Dermis microvascular lymphatic vessel endothelial cell (primary cell): ENCODE measurements at regions not wholly inside any gene's neighbourhood (a gene's known extent, or its start where the extent isn't known, plus 50 kb on each side); places are given as distances from the start of the nearest gene placed in this dataset.

Experiments
- DNase-seq, 2 donors: peaks; one replicate each; pipeline versions ENCODE4 v3.0.0 to v3.0.0-alpha.2; 2010; ENCODE audit warnings: low read depth in 2 of 2

- DNase-seq = no peak
Observed at GRCh38 chr5:158126442-158127405, 267.8 kb upstream of the CLINT1 start.

- DNase-seq = no peak
Observed at GRCh38 chr5:158124606-158125316, 265.8 kb upstream of the CLINT1 start.

GRCh38 chr5:158123595-158123994 is 264.6 kb upstream of the CLINT1 start:
- DNase-seq = no peak

- no peak for DNase-seq
Observed at GRCh38 chr5:158121678-158122077, 262.7 kb upstream of the CLINT1 start.

- DNase-seq = no peak
Observed at GRCh38 chr5:158120760-158121159, 261.8 kb upstream of the CLINT1 start.

DNA sequence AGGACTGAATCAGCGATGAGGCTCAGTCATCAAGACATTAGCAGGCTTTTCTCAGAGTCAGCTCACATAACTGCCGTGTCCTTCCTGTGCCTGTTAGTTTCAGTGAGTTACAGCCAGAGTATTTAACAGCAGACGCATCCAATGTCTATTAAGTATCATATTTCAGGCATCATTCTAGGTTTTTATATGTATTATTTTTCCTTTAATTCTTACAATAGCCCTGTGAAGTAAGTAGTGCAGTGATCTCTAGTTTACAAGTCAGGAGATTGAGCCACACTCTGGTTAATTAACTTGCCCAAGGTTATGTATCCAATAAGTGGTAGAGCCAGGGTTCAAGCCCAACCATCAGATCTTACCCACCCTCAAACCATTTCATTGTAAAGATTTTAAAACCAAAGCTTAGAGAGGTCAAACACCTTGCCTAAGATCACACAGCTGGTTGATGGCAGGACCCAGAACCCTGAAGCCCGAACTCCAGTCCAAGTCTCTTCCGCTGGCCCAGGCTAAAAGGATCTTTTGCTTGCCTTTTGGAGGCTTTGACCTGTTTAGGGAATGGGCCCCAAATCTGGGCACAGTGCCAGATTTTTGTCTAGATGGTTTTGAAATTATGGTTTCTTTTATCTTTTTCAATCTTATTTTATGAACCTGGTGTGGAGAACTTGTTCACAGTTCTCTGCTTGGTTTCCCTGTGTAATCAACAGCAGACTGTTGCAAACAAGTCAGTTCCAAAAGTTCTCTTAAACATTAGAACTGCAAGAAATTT is 261.2 kb upstream of the CLINT1 start:
- peak in 1 of 2 donors; percentile 89 for DNase-seq

GRCh38 chr5:158117467-158118160 is 258.7 kb upstream of the CLINT1 start:
- DNase-seq = no peak

GRCh38 chr5:158116965-158117364 is 258.0 kb upstream of the CLINT1 start:
- DNase-seq = no peak

DNA sequence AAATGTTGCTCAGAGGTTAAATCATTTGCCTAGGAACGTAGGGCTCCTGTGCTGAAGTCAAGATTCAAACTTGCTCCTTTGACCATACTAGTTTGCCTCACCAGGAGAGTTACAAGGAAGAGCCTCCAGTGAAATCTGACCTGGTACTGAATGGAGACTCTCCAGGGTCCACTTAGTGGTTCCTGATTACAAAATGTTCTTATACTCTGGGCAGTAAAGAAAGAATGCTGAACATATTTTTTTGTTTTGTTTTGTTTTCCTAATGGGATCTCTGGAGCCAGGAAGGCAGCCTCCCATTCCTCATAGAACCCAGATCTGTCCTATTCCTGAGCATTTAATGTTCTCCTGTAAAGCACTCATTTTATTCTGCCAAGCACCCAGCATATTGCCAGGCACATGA is 256.5 kb upstream of the CLINT1 start:
- no peak for DNase-seq

DNA sequence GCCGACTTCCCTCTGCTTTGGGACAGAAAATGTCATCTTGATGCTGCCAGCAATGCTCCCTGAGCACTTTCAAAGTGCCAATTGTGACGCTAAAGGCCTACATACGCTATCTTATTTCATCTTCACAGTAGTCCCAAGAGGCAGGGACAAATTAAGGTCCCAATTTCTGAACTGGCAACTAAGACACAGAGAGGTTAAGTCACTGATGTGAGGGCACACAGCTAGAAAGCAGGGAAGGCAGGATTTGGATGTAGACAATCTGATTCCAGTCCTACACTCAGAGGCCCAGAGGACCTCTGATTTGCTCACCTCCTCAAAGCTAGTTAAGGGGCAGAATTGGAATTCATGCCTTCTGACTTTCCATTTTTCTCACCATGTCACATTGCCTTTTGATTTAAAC is 249.2 kb upstream of the CLINT1 start:
- DNase-seq = no peak

DNA sequence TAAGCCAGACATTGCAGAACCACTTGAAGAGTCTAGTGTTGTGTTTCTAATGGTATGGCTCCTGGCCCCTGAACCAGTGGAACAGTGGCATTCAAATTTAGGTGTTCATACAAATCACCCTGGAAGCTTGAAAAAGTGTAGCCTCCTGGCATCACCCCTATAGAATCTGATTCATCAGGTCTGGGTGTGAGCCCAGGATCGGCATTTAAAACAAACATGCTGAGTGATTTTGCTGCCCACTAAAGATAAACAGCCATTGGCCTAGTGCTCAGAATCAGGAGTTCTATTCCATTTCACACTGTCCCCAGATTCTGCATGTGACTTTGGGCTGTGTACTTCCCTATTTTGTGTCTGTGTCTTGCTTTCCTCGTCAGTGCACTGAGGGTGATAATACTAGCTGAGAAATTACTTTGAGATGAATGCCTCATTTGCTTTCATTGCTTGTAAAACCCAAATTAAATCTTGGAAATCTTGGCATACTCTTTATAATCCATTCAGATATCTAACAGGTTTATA is 241.5 kb upstream of the CLINT1 start:
- no peak for DNase-seq

DNA sequence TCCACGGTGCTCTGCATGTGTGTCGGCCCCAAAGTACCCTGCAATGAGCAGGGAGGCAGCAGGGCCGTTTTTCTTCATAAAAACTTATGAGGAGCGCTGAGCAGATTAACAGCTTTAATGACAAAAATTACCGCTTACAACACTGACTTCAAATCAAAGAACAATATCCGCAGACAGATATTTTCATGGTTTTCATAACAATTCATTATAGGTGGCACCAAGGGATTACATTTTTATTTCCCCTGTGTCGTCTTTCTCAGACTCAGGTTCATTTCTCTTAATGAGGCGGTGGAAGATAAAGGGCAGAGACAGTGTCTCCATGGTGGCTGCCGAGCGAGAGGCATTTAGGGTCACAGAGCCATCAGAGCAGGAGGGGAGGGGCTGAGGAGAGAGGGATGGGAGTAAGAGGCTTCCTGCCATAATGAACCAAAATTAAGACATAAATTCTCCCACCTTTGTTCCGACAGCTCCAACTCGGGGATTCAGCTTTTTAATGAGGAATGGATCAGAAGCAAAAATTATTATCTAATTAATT is 240.7 kb upstream of the CLINT1 start:
- DNase-seq = no peak

GRCh38 chr5:158096835-158097234 is 237.9 kb upstream of the CLINT1 start:
- DNase-seq = no peak

DNA sequence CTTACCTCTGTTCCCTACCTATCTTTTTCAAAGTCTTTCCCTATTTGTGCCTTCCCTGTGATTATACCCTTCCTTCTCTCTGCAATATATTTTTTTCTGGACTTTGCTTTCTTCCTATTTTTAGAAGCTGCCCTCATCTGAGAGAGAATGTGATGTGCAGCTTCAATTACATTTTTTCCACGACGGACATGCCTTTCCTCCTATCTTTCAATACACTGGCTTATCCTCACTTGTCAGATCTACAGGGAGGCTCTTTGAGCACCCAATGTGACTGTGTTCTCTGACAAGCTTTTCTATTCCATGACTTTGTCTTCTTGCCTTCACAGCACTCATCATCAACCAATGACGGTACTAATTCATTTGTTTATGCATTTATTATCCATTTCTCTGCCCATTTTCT is 227.9 kb upstream of the CLINT1 start:
- DNase-seq = no peak

- DNase-seq = no peak
Observed at GRCh38 chr5:158084292-158084691, 225.3 kb upstream of the CLINT1 start.

DNA sequence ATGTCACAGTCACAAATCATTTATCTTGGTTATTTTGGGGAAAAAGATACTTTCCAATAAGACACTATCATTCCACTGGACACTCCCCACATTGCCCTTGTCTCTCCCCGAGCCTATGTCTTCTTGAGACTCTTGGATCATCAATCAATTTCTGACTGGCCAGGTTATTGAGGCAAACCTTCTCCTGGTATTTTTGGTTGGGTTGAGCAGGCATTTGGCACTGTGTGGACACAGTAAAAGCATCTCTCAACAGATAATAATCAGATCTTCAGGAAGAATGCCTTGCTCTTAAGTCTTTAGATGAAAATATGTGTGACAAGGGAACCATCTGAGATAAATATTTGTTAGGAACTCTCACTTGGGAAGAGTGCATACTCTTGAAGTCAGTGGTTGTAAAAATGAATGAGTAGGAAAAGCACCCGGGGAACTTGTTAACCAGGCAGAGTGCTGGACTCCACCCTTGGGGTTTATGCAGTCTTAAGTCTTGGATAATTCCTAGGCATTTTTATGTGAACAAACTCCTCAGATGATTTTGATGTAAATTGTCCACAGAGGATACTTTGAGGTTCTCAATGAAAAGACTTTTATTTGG is 223.8 kb upstream of the CLINT1 start:
- DNase-seq = no peak

- DNase-seq = no peak
Observed at GRCh38 chr5:158080112-158080511, 221.2 kb upstream of the CLINT1 start.

DNA sequence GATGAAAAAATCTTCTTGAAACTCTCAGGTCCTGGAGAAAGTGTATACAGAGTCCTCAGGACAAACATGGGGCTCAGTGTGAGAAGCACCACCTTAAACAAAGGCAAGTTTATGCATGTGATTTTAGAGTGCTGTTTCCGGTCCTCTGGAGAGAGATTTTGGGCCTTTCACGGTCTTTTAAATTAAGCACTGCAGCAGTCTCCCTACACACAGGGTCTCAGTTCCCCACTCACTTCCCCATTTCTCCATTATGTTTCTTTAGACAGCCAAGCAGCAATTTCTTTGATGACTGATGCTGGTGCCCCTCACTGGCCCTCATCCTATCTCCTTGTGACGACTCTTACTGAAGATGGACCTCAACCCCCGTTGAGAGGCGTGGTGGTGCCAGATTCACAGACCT is 220.2 kb upstream of the CLINT1 start:
- no peak for DNase-seq

- peak; percentile 68 to 91 for DNase-seq
Observed at GRCh38 chr5:158074992-158075769, 216.2 kb upstream of the CLINT1 start.

- no peak for DNase-seq
Observed at GRCh38 chr5:158074597-158074991, 215.6 kb upstream of the CLINT1 start.
